NCI-H748 treated with DMSO at 0.1 percent for 48 hours (cell line): ENCODE measurements at regions not wholly inside any gene's neighbourhood (a gene's known extent, or its start where the extent isn't known, plus 50 kb on each side); places are given as distances from the start of the nearest gene placed in this dataset.

Experiments used
- DNase-seq: peaks from one replicate; lab custom pipeline; 2025; lab: John Stamatoyannopoulos, UW

DNA sequence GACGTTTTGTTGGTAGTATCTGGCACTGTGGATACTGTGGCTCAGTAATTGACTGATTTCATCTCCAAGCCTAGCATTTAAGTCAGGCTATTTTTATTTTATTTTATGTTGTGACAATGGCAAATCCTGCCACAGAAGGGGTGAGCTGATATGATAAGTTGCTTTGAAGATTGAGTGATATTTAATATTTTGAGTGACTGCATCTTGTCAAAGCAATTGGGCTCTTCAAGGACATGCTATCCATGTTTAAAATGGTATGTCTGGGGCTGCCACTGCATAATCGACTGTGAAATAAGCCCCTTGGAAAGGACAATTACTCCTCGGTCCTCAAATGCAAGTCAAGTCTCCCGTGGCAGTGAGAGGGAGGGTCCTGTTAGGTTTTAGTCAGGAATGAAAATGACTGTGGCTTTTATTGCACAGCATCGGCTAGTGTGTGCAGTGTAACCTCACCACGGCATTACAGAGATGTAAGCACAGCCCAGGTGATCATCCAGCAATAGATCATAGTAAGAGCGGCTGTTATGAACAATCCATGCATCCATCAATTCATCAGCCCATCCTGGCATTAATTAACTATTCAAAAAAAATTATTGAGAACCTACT lies 178.2 kb downstream of the GBA3 start:
- no peak for DNase-seq

DNA sequence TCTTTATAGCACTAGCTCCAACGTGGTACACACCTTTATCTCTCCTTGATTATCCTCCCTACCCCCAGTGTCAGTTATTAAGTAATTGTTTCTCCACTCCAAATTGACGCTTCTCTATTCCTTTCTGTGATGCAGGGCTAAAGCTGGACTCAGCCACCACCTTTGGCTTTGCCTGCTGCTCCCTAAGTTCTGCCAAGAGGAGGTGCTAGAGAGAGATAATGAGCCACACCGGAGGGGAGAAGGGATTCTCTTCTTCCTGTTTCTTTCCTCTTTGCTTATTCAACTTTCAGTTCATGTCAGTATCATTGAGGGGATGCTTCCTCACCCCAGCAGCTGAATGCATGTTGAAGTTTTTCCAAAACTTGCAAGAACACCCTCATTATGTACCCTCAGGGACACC lies 176.5 kb downstream of the GBA3 start:
- no peak for DNase-seq
